A204.1 (cell line): ENCODE measurements at regions not wholly inside any gene's neighbourhood (a gene's known extent, or its start where the extent isn't known, plus 50 kb on each side); places are given as distances from the start of the nearest gene placed in this dataset.
"Not testable (repeated sequence)": the region's sequence is repeated elsewhere in the genome, so short reads cannot be mapped to it uniquely, and the experiment has no call there.

Source experiments
- FAIRE-seq: peaks from 2 replicates; lab custom pipeline; 2012; peaks lifted over from hg19 to GRCh38; lab: Jason Lieb, UNC

DNA sequence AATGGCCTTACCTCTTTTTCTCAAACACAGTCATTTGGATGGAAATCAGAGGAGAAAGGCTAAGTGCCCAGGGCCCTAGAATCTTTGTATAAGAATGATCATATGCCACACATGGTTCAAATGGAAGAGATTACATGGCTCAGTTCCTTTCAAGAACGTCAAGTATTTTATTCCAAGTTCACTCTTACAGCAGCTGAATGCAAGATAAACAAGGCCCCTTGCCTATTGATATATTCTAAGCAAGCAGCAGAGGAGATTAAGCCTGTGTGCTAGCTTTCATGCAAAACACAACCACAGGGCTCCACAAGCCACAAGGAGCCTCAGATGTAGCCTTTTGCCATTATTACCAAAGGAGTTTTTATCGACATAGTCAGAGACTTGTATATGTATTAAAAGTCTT, 55.3 kb upstream of the SLCO6A1 start:
- FAIRE-seq: no peak

DNA sequence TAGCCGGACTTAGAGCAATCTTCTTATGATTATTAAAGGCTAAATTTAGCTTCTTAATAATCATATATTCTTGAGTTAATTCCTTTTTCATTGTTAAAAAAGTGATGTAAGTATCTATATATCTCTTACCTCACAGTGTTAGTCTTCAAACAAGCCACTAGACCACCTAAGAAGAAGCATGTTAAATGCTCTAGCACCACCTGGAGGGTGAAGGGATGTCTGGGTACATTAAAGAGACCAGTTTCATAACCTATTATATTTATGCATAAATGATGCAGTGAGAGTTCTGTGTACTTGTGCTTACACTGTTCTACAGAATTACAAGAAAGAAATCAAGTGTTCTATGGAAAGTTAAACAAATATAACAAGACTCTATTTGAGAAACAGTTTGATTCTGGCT, 55.9 kb upstream of the SLCO6A1 start:
- FAIRE-seq: no peak

DNA sequence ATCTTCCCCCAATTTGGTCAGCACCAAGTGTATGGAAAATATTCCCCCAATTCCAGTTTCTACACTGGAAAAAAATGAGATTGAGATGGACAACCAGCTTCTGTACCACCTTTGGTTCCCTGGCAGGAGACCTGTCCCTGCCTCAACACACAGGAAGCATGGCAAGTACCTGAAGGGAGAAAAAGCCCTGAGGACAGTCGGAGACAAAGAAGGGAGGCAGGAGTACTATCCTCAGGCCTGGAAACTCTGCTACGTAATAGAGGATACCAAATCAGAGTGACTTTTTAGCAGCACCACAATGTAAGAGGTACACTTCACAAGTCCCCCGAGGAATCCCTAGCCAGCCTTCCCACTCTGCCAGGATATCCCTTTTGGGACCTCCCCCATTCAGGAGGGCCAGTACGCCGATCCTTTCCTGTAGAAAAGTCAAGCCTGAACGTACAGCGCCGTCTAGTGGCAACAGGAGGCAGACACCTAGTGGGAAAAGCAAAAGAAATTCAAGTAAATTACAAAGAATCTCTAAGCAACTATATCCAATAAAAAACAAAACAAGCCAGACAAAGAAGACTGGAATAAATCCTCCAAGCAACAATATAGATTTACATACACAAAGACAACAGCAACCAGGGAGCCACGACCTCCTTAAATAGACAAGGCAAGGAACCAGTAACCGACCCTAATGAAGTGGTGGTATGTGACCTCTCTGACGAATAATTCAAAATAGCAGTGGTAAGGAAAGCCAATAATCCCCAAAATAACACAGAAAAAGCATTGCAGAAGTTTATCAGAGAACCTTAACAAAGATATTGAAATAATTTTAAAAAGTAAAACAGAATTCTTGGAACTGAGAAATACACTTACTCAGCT, 63.3 kb upstream of the SLCO6A1 start:
- no peak for FAIRE-seq

DNA sequence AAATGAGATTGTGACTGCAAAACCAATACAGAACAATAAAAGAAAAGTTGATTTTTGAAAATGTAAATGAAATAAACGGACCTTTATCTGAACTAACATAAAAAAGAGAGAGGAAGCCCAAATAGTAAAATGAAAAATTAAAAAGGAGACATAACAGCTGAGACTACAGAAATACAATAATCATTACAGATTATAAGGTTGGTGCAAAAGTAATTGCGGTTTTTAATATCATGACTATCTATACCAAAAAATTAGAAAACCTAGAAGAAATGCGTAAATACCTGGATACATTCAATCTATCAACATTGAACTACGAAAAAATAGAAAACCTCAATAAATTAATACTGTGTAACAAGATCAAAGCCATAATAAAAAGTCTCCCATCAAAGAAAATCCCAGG, 71.9 kb upstream of the SLCO6A1 start:
- FAIRE-seq: no peak

DNA sequence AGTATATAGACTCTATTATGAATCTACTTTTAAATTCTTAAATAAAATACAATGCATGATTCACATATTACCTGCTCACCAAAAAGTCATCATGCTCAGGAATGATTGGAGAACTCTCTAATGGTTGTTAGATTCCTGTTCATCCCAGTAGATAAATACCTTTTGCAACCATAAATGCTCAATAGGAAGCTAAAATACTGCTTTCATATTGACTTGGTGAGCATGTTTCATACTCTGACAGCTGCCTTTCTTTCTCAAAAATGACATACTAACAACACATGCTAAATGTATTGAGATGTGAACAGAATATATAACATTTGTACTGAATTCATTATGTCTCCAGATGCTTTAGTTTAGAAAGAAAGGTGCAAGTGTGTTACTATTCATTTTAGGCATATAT, 79.6 kb upstream of the SLCO6A1 start:
- FAIRE-seq: no peak

DNA sequence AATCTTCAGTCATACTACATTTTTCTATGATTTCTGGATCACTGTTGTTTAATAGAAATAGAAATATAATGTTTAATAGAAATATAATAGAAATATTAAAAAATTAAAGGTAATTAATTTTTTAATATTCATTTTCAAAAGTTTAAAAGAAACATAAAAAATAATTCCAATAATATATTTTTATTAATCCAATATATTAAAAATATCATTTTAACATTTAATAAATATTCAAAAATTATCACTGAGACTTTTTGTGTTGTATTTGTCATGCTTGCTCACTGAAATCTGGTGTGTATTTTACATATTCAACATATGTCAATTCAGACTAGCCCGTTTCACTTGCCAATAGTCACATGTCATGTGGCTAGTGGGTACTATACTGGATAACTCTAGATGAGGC, 80.6 kb upstream of the SLCO6A1 start:
- FAIRE-seq: peak; percentile 97

DNA sequence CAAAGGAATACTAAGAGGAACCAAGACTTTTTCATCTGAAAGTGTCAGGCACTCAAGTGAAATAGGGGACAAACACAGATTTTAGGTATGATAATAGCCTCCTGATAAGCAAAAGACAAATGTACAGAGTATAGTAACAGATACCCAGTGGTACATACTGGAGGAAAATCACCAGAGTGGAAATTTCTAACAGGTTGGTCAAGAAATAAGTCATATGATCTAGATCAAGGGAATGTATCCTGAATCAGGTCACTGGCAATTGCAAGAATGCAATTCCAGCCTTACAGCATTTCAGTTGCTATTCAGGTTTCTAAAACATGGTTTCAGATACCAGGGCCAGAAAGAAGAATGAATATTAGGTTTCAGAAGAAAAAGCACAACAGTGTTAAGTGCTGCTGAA, 82.2 kb upstream of the SLCO6A1 start:
- no peak for FAIRE-seq

DNA sequence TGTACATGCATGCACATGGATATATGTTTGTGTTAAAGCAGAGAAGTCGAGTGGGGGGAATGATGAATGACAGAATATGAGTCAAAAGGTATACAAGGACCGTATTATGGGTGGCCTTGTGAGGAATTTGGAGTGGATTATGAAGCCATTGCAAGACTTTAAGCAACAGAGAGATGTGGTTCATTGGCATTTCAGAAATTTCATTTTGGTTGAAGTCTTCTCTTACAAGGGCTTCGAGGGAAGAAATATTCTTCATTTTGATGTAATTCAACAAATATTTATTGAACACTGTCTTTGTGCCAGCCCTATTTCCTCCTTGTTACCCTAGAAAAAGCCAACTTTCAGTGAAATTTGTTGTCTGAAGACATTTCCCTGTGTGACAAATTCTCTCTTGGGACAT, 83.9 kb upstream of the SLCO6A1 start:
- no peak for FAIRE-seq

DNA sequence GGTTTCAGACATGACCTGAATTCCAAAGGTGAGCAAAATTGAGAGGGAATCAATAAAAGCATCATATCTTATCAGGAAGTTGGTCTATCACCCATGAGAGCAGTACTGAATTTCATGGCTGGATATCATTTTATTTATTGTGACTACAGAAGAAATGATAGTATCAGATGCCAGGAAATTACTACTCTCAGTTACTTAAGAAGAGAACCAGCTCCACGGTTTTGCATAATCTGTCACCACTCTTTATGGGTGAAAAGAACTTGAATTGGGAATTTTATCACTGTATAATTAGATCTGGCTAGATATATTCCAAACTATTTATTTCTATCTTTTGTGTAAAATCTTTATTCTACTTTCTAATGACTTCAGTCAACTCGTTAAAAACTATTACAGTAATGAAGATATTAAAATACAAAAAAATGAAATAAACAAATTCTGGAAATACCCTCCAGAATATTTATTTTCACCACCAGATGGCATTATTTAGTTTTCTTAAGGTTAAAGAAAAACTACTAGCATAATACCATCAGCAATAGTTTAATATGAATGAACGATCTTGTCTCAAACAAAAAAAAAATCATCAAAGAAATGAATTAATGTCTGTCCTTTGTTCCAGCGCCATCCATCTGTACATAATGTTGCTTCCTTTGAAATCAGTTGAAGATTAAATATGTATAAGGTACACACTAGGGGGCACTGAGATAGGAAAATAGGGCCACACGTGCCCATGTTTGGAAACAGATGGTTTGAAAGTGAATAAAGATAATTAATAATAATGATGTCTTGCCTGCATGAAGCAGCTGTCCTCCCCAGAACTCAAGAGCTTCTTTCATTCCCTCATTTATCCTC, 84.7 kb upstream of the SLCO6A1 start:
- FAIRE-seq: peak; percentile 98

DNA sequence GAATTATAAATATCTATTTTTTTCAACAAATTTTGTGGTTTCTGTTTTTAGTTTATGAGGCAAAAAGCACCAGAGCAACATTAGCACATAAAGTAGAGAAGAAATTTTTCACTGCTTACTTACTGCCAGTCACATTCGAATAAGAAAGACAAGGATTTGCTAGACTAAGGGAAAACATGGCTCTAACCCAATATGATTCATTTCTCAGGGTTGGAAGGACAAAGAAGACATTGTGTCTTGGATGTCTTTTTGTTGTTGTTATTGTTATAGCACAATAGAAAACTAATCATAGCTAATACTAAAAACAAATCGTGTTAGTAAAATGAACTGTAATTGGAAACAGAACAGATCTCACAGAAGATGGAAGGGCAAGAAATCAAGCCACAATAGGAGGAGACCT, 90.9 kb upstream of the SLCO6A1 start:
- FAIRE-seq: no peak

DNA sequence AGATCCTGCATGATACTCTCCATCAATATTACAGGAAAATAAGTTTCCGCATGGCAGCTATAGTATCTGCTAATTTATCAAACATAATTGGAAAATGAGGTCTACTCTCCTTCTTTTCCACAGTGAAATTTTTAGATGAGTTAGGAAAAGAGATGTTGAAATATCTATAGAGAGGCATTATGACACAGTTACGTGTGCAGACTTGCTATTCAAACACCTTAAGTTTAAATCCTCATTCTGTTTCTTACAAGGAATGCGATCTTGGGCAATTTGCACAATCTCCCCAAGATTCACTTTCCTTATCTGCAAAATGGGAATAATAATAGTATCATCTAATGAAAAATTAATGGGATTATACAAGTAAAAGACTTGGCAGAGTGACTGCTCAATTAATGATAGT, 91.7 kb upstream of the SLCO6A1 start:
- no peak for FAIRE-seq

DNA sequence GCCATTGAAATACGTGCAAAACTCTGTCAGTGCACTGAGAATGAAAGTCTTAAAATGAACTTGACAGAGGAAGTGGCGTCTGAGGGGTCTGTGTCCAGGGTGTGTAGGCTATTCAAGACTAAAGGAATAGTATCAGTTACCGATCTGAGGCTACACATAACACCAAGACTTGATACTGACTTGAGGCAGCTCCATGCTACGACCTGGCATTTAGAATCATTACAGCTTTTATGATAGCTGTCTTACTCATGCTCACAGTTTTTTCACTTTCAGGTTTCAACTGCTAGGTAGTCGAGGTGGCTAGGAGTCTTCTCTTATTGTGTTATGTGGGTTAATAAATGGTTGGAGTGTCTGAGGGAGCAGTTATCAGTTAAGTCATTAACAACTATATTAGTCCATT, 92.8 kb upstream of the SLCO6A1 start:
- no peak for FAIRE-seq

DNA sequence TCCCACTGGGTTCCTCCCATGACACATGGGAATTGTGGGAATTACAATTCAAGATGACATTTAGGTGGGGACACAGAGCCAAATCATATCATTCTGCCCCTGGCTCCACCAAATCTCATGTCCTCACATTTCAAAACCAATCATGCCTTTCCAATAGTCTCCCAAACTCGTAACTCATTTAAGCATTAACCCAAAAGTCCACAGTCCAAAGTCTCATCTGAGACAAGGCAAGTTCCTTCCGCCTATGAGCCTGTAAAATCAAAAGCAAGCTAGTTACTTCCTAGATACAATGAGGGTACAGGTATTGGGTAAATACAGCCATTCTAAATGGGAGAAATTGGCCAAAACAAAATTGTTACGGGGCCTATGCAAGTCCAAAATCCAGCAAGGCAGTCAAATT, 93.8 kb upstream of the SLCO6A1 start:
- FAIRE-seq: not testable (repeated sequence)

DNA sequence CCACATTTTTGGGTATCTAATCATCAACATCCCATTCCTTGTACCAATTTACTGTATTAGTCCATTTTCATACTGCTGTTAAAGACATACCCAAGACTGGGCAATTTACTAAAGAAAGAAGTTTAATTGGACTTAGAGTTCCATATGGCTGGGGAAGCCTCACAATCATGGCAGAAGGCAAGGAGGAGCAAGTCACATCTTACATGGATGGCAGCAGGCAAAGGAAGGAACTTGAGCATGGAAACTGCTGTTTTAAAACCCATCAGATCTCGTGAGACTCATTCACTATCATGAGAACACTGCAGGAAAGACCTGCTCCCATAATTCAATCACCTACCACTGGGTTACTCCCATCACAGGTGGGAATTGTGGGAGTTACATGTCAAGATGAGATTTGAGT, 95.4 kb upstream of the SLCO6A1 start:
- FAIRE-seq: no peak

DNA sequence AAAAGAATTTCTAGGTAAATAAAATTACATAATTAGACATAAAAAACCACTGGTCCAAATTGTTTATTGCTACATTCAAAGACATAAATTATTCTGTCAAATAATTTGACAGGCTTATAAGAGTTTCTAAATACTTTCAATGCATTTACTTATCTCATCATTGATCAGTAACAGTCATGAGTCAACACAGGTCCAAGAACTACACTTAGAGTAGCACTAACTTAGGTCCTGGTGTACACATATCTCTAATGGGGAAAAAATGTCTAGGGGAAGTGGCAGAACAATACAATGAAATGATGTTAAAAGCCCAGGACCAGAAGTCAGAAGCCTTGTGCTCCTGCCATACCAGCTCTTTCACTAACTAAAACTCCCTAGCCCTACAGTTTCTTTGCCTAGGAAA, 96.5 kb upstream of the SLCO6A1 start:
- FAIRE-seq: no peak

DNA sequence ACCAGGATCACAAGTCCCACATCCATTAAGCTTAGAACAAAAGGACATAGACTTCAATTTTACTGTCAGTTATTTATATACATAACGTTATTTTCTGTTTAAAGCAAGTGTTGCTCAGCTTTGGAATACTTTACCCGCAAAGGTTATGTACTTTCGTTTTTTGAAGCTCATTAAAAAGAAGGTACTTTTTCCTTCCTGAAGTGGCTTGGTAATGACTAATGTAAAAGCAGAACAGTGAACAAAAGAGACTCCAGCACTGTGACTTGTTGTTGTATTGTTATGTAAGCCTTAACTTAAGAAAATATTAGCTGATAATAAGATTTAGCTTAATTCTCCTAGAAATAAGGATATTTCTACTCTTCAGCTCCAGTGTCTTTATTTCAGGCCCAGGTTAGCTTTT, 97.3 kb upstream of the SLCO6A1 start:
- FAIRE-seq: no peak

DNA sequence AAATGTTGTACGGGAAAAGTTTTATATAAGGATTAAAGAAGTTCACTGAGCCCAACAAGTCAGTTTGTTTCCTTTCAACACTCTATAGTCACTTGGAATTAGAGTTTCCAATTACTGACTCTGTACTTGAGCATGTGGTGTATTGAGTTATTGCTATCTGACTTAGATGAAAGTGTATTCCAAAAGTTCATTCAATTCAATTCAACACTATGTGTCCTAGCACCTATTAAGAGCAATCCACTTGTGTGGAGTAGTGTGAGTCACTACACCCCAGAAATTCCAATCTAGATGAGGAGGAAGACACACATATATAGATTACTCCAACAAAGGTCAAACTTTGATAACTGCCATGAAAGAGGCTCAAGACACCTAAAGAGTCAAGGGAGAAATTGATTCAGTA, 98.2 kb upstream of the SLCO6A1 start:
- FAIRE-seq: no peak

DNA sequence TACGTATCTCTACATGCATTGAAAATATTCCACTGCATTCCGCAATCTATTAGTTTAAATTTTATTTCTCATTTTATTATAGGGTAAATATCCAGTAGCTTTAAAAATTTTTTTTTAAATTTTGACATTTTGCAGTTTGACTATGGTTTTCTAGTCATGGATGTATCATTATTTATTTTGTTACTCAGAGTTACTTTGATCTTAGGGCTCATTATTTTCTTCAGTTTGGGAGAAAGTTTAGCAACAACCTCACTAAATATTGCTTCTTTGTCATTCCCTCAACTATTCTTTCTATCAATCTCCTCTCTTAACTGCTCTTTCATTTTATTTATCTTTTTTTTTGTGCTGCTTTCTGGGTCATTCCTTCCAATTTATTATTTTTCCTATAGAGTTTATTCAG, 100.5 kb upstream of the SLCO6A1 start:
- no peak for FAIRE-seq

DNA sequence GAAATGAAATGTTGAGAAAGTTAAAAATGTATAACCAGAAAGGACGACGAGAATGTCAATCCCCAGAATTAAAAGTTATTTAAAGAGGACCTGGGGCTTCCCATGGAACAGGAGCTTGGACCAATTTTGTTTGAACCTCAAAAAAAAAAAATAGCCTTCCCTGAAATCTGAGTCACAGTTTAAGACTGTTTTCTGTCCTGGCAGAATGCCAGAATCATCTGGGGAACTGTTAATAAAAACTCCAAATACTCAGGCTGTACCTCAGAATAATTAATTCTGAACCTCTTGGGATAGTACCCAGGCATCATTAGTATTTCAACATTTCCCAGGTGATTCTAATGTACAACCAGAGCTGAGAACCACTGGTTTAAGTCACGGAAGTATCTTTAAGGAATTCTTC, 102.2 kb upstream of the SLCO6A1 start:
- no peak for FAIRE-seq

DNA sequence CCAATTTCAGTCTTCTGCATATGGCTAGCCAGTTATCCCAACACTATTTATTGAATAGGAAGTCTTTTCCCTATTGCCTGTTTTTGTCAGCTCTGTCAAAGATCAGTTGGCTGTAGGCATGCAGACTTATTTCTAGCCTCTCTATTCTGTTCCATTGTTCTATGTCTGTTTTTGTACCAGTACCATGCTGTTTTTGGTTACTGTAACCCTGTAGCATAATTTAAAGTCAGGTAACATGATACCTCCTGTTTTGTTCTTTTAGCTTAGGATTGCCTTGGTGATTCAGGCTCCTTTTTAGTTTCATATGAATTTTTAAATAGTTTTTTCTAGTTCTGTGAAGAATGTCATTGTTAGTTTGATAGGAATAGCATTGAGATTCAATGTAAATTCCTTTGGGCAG, 104.9 kb upstream of the SLCO6A1 start:
- no peak for FAIRE-seq

DNA sequence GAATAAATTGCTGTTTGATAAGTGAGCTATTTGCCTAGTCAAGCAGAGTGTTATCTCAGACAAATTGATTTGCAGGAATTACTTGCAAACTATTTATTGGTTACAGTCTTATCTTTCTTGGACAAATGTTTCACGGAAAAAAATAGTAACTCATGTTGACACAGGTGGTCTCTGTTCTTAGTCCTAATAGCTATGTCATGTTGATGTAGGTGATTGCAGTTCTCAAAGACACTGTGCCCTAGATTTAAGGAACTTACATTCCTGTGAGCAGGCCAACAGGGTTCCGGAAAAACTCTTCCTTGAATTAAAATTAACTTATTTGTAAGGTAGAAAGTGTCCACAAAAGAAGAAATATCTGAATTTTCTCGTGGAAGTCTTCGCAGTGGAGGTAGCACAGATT, 109.6 kb upstream of the SLCO6A1 start:
- no peak for FAIRE-seq

DNA sequence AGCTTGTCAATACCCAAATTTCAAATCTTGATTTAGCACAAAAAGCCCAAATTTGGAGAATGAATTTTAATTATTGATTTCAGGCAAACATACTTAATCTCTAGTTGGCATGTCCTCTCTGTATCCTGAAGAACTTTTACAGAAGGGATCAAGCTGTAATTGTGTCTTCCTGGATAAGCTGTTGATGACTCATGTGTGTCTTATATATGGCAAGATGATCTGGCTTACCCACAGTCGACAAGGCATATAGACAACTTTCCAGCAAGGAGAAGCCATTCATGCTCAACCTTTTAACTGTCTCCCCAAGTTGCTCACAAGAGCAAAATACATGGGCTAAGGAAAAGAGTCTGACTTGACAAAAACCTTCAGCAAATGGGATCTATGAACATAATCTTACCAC, 112.5 kb upstream of the SLCO6A1 start:
- no peak for FAIRE-seq

DNA sequence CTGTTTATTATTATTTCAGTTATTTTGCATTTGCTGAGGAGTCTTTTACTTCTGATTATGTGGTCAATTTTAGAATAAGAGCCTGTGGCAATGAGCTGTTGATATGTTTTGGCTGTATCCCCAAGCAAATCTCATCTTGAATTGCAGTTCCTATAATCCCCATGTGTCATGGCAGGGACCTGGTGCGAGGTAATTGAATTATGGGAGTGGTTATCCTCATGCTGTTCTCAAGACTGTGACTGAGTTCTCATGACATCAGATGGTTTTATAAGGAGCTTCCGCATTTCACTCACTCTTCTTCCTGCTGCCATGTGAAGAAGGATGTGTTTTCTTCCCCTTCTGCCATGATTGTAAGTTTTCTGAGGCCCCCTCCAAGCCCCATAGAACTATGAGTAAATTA, 114.9 kb upstream of the SLCO6A1 start:
- no peak for FAIRE-seq
